ENCODE measurements at regions not wholly inside any gene's neighbourhood (a gene's known extent, or its start where the extent isn't known, plus 50 kb on each side); places are given as distances from the start of the nearest gene placed in this dataset.

DNA sequence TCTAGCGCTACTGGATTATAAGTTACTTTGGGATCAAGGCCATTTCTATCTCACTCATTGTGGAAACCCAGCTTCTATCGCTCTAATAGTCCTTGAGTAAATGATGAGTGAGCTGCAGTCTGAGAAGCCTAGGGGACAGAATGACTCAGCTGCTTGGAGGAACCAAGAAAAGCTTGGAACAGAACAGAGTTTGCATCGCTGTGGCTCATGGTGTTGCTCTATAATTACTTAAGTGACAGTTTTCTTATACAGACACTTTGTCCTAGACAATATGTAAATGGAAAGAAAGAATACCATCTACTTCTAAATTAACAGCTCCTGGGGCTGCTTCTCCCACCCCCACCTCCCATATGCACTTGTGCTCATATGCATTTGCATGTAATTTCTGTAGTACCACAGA, 156.9 kb downstream of the SLIT2 start:
- no peak for DNase-seq

DNA sequence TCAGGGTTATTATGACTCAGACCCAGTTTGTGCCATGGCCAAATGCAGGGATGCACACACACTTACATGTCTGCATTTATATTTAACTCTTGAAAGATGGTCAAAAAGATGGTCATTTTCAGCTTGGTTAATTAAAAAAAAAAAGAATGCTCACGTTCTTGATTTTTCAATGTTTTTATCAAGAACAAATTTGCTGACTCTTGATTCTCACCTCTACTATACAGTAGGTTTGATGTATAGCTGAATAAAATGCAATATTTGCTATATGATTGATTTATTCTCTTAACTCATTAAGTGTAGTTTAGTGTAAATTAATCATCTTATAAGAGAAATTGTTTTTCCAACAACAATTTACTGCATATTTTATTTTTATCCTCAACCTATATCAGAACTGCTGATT, 160.4 kb downstream of the SLIT2 start:
- DNase-seq, result no peak

DNA sequence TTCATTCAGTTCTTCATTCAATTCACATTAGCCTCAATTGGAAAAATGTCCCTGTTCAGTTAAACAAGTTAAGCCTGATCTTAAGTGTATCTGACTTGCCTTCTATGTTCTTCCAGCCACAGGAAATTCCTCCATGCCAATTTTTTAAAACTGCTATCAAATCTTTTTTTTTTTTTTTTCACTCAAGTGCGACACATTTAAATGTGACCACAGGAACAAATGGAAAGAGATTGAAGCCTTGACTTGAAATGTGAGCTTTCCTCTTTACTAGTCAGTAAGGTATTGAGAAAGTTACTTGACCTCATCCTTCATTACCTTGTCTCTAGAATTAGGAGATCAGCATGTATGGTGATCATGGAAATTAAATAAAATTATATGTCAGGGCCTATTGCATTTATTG, 165.1 kb downstream of the SLIT2 start:
- DNase-seq, result no peak

DNA sequence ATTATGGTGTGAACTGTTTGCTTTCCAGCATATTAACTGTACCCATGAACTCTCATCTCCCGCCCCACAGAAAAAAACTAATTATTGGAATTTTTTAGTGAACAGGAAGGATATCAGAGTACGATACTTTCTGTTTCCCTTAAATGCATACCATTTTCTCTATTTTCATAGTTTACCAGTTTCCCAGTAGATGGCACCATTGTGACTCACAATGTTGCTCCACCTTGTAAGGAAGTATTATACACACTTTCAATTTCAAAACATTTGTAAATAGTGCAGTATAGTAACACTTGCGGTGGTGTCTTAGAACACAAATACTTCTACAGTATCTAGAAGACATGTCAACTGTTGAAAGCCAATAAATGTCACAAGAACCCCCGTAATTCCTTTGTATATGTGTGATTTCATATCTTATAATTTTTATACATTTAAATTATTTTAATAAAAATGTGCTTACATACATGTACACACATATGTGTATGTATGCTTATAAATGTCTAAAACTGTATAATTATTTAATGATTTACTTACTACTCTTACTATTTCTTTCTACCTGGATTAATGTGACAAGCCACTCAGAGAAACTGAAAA, 167.3 kb downstream of the SLIT2 start:
- no peak for DNase-seq

DNA sequence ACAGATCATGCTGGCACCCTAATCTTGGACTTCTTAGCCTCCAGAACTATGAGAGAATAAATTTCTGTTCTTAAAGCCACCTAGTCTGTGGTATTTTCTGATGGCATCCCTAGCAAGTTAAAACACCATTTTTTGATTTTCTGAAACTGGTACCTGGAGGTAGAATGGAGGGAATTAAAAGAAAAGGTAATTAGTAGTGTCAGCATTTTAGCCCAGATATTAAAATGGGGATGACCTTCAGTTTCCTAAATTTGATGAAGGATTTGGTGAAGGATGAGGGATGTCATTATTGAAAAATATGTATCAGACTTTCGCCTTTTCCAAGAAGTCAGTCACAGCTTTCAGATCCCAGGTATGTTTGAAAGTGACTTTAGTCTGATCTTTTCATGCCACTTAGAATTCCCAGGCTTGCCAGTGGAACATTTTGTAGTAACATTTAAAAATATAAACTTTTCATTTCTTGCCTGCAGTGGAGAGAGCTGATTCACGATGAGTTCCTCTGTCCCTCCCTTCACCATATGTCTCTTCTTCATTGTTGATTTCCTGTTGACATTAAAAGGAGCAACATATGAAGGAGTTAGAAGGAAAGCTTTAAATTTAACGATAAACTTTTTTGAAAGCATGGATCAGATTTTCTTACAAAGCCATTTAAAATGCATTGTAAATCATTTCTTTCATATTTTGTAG, 169.4 kb downstream of the SLIT2 start:
- DNase-seq, result no peak

DNA sequence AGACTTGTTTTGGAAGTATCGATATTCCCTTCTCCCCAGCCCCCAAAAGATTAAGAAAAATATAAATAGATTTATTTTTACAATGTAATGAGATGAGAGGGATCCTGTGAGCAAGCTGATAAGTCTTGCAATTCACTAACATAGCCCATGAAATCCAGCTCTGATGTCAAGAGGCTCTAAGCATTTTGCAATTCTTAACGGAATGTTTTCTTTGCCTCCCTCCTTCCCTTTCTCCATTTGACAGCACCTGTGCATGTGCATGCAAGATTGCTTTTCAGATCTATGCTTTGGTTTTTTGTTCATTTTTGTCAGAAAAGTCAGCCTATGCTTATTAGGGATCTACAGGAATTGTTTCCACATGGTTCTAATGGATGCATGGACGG, 169.9 kb downstream of the SLIT2 start:
- no peak for DNase-seq

DNA sequence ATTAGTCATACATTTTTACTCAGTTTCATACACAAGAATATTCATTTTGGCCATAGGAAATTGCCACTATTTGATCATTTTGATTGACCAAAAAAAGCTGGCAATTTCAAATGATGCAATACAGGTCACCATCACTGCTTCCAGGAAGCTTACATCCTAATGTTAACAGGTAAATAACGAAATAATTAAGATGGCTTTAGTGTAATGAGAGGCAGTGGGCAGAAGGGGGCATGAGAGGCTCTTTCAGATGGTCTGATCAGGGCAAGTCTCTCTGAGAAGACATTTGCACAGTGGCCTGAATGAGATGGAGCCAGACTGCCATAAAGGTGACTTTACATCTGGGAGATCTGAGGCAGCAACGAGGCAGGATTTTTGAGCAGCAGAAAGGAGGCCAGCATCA, 170.7 kb downstream of the SLIT2 start:
- peak; percentile 18 for DNase-seq

DNA sequence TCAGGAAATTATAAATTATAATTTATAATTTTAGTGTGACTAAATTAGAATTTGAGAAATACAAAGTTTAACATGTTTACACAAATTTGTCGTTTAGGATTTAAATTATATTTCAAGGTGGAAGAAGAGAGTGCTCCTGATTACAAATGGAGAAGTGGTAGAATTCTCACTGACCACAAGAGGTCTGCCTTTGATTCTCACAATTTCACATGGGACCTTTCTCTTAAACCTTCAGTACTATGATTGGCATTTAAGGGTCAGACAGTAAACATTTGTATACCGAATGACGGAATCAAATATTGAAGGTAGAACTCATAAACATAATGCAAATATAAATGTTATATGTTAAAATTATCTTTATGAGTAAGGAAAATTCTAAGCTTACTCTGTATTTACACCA, 171.7 kb downstream of the SLIT2 start:
- no peak for DNase-seq

DNA sequence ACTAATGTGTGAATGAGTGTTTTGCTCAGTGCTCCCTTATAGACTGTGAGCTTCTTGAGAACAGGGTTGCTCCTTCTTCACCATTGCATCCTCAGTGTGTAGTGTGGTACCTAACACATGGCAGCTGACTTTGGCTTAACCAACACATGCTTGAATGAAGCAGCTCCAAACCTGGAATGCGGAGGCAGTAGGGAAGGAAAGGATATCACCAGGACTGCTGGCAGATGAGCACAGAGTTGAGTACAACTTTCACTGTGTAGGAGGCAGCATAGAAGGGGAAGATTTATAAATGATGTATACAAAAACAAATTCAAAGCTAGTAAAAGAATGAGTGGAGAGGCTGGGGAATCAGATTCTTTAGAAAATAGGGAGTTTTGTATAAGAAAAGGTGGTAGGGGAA, 174.3 kb downstream of the SLIT2 start:
- no peak for DNase-seq

DNA sequence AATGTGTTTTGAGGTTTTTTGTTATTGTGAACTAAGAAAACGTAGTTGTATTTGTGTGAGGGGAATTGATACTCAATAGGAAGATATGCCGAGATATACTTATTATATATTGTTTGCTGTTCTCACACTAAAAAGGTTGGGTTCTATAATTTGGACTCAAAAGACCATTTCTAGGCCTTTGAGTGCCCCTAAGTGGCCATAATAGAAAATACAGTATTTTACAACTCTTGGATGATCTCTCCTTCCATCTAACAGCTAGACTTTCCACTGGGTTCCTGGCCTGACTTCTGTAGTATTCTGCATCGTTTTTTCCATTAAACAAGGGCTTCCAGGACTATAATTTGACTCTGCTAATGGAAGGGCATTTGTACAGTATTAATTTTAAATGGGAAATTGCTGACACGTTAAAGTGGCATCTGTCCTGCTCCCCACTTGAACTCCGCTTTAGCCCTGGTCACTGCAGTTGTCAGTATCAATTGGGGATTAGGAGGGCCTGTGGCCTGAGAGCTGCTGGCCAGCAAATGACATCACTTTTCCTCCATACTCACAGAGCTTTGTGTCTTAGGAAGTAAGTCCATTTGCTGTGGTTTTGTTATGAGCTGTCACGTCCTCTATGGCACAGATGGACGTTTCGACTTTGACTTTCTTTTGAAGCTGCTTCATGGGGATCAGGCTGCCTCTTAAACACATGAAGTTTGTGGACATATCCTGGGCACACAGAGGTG, 176.9 kb downstream of the SLIT2 start:
- no peak for DNase-seq

DNA sequence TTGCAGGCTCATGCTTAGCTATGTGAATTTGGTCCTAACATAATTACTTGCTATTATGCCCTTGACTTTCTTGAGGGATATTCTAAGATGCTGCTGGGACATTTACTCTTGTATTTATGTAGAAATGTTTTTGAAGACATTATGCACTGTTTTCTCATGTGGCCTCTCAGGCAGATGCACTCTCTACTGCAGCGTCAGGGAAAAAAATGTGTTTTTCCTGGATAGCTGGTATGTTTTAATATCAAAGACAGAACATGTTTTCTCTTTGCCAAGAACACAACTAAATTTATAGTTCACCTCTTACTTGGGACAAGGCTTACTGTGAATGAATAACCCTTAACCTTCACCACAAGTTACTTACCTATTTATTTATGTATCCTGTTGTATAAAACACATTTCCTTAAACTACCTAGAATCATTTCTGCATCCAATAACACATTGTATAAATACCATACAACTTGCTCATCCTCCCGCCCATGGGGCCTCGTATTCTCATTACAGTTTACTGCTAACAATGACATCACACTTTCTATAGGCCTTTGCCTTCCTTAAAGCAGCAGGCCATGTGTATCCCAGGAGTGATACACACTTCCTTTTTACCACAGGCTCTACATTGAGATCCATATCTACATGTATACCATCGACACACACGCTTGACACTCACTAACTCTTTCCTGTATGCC, 178.7 kb downstream of the SLIT2 start:
- DNase-seq, result no peak

DNA sequence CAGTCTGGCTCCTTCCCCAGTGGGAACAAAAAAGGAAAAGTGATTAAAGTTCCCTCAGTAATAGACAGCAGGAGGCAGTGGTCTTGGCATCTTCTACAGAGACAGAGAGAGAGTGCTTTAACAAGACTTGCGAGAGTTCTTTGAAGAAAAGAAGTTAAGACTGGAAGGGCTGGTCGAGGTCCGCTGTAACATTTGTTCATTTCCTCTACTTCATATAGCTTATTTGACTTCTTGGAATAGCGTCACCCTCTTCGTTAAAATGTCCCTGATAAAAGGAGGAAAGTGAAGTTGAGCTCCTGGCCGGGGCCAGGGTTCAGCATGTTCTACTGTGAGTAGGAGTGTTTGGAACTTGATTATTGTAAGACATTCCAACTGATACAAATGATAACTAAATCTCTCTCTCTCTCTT, 179.8 kb downstream of the SLIT2 start:
- no peak for DNase-seq

DNA sequence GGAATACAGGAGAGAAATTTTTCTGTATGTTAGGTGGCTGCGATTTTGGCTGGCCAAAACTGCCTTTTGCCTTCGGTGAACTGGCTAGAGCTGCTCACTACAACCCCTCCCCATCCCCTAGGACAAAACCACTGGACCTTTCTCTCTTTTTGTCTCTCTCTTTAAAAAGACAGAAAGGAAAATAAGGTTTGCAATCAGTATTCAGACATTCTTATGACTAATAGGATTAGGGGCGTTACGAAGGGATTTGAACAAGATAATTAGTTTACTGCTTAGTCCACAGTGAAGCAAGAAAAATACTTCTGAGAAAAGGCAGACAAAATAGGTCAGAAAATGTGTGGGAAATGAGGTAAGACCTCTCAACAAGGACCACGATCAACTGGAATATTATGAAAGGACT, 180.4 kb downstream of the SLIT2 start:
- DNase-seq, result no peak

DNA sequence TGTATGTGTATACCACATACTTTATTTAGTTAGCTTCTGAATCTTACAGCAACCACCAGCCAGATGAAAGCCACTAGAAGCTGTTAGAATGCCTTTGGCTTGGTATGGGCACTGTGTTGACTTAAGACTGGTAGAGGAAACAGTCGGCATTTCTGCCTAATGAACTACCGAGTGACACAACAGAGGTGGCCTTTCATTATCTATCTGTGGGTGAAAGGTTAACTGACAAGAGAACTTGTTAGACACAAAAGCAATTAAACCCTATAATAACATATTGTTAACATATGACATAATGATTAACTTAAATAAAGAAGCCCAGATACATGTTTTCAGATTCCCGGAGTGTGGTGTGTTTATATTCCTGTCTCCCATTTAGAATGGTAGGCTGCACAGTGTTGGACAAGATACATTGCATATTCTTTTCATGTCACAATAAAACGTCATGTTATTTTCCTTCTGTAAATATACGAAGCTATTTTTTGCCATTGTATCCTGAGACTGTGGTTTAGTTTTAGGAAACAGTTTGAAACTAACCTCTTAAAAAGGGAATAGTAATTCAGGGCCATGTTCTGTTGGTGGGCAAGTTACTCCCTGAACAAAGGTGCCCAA, 181.5 kb downstream of the SLIT2 start:
- DNase-seq, result no peak

DNA sequence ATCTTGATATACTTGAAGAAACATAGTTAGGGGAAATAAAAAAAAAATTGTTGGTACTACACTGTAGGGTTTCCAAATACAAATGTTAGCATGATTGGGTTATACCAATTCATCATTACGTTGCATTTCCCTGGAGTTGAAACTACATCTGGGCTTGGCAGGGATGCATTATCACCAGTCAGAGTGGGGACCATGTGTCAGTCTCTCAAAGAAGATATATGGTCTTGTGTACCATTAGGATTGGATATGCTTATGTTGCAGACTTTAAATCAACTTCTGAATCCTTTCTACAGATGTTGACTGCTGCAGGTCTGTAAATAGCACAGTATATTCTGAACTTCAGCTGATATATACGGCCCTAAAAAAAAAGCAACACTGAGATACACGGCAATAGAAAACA, 188.5 kb downstream of the SLIT2 start:
- no peak for DNase-seq

DNA sequence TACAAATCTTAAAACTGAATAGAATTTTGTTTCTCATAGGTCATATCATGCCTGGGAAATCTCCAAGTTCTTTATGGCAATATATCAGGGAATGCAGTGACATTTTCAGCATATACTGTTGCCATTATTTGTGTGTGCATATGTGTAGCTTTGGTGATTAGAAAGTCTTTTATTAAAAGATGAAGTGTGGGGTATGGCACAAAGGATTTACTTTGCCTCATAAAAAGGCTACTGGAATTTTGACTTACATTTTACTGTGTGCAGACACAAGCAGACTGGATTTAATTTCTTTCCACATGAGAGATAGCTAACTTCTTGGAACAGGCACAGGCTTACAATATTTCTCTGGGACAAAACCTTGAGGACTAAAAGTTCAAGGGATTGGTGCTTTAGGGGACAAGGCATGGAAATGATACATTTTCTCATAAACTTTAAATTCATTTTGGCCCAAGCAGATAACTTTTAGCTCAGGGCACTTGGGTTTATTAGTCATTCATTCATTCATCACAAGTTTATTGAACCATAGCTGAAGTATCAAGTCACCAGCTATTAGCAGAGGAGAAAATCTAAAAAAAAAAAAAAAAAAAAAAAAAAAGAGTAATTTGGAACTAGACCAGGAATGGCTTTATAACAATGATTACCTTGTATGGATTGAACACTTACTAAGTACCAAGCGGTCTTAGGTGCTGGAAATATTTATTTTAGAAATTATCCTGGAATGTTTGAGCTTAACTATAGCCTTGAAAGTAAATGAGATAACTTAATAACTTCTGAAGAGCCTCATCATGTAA, 191.5 kb downstream of the SLIT2 start:
- DNase-seq, result no peak

DNA sequence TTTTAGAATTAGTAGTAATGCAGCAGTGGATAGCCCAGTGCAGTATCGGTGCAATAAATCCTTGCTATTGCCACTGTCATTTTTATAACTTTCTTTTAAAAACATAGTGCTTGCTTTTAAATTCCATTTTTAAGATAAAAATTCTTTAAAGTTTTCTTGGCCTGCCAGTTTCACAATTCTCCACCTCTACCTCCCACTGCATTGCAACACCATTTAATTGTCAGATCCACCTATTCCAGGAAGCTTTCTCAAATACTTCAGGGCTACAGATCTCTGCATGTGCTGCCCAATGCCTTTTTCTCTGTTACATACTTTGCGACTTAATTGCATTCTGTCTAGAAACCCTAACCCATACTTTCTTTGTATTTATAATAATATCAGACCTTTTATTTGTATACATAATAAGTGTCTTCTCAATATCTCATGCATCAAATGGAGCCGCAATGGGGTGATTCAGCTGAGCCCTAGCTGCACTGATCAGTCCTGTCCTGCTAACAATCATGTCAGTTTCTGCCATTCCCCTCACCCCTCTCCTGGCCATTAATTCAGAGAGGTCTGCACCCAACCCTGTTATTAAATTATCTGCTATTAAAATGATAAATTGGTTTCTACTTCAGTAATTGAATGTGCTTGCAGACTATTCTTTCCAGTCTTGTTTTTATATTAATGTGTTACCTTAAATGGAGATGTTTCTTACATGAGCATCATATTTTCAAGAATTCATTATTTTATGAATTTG, 193.1 kb downstream of the SLIT2 start:
- DNase-seq, result no peak

DNA sequence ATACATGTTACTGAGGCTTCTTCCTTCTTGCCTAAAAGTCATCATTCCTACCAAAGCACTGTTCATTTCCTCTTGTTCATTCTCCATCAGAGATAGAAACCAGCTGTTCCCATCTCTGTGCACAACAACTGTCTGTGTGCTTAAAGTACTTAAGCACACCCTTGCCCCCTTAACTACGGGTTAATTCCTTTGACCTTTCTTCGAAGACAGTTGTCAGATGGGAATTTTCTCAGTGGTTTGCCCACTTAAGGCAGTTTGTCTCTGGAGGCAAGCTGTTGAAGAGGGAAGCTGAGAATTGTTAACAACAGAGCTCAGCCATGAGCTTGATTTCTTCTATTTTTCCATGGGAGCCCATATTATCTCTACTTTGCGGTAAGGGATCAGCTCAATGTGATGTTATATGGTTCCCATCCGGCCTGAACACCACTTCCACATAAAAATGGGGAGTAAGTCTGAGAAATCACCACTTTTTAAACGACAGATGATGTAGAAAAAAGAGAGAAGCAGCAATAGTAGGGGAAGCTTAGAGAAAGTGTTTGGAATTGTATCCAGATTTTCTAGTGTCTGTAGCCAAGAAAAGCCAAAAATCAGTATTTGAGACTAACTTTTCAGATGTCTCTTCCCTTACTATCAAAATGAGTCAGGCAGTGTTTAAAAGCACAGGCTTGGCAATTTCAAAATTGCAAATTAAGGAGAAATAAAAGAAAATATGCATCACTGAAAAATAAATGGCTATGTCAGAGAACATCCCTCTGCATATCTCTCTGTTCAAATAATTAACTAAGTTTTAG, 194.4 kb downstream of the SLIT2 start:
- no peak for DNase-seq

DNA sequence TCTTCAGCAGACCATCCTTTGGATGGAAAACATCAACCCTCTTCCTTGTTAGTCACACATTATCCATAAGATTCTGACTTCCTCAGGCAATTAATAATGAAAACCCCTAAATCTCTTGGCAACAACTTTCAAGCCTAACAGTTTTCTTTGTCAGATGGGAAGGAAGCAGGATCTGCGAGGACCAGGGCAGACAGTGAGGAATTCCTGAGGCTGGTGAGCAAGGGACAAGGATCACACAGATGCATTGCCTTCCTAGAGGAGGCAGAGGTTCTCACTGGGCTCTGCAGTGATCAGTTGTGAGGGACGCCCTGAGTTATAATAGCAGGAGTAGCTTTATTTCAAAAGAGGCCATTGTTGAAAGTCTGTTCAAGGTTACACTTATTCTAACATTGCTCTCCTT, 195.4 kb downstream of the SLIT2 start:
- DNase-seq, result no peak

DNA sequence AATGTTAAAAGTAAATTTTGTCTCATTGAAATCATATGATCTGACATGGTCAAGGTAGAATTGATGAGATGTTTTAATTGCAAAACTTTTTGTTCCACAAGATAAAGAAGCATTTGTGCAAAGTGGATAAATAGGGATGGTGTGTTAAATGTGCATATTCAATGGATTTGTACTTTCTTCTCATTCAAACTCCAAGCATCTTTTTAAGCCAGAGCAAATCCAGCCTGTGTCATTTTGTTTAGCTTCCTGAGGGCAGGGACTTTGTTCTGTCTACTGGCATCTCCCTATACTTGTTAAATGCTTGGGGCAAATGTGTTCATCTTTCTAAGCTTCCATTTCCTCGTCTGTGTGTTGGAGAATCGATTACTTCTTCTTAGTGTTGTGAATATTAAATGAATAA, 200.3 kb downstream of the SLIT2 start:
- no peak for DNase-seq

DNA sequence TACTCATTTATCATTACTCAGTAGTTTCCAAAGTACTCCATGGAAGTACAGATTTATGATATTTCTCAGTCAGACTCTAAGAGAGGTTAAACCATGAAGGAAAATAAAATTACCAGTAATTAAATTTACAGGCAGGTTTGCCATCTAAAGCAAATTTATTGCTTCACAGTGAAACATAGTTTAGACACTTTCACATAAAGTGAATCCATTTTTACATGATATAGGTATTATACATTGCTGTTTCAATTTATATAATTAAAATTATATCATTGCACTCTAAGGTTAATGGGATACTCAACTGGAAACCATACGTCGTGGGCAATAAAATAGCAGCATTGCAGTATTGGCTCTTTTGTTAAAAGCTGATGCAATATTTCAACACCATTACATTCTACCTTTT, 202.8 kb downstream of the SLIT2 start:
- DNase-seq, result no peak

All from stimulated activated CD4-positive, alpha-beta T cell treated with anti-CD3 and anti-CD28 coated beads, Interleukin-1b, Interleukin-23, amount 100 ng/mL, for 48 hours (primary cell).